ACC112 (cell line): ENCODE measurements at regions not wholly inside any gene's neighbourhood (a gene's known extent, or its start where the extent isn't known, plus 50 kb on each side); places are given as distances from the start of the nearest gene placed in this dataset.

Experiments
- H2AFZ ChIP-seq: fragments of 200-600 bp; sonication (generic); one replicate; pipeline ENCODE4 v1.6.0; 2017; ENCODE audit warnings: antibody characterized with exemption, low read length; ENCODE audit not compliant: unreplicated experiment
- H3K27ac ChIP-seq: fragments of 200-600 bp; sonication (generic); 2 replicates; pipeline ENCODE4 v1.5.1; 2014; ENCODE audit warnings: low read depth, mild to moderate bottlenecking, antibody characterized with exemption, low read length, moderate library complexity
- H3K27me3 ChIP-seq: fragments of 200-600 bp; sonication (generic); 2 replicates; pipeline ENCODE4 v1.6.1; 2014; ENCODE audit warnings: mild to moderate bottlenecking, antibody characterized with exemption, low read length, moderate library complexity, mixed read lengths; ENCODE audit not compliant: insufficient read depth
- H3K36me3 ChIP-seq: fragments of 200-600 bp; sonication (generic); 2 replicates; pipeline ENCODE4 v1.6.1; 2016; ENCODE audit warnings: mild to moderate bottlenecking, antibody characterized with exemption, low read length, moderate library complexity, mixed read lengths; ENCODE audit not compliant: insufficient read depth
- H3K4me1 ChIP-seq: fragments of 200-600 bp; sonication (generic); one replicate; pipeline ENCODE4 v1.6.1; 2016; ENCODE audit warnings: low read length, mixed read lengths; ENCODE audit not compliant: insufficient read depth, unreplicated experiment, control insufficient read depth
- H3K4me3 ChIP-seq: fragments of 200-600 bp; sonication (generic); 2 replicates; pipeline ENCODE4 v1.5.1; 2014; ENCODE audit warnings: mild to moderate bottlenecking, low read depth, low read length
- H3K79me2 ChIP-seq: fragments of 200-600 bp; sonication (generic); one replicate; pipeline ENCODE4 v1.6.0; 2016; ENCODE audit warnings: low read length; ENCODE audit not compliant: control insufficient read depth, unreplicated experiment, insufficient read depth

- H3K79me2 ChIP-seq, result no peaks in the 10 kb centered on the region
- H3K27me3 ChIP-seq, result no peaks in the 10 kb centered on the region
- no peak overlapping the region for H3K4me3 ChIP-seq
- H3K4me1 ChIP-seq, result peaks cover 3% of the 10 kb centered on the region
- no peak overlapping the region for H3K27ac ChIP-seq
- H3K36me3 ChIP-seq, result no peaks in the 10 kb centered on the region
- H2AFZ ChIP-seq, result no peak overlapping the region
Observed at GRCh38 chr13:97719736-97720135, 233.7 kb upstream of the IPO5 start.

- Histone ChIP-seq H3K27me3 (no peaks in the 10 kb centered on the region), H3K27ac (no peak overlapping the region), H2AFZ (no peak overlapping the region), H3K79me2 (no peaks in the 10 kb centered on the region), H3K4me3 (no peak overlapping the region), H3K36me3 (no peaks in the 10 kb centered on the region), H3K4me1 (peaks cover 4% of the 10 kb centered on the region)
Observed at GRCh38 chr13:97720896-97721295, 232.6 kb upstream of the IPO5 start.

GRCh38 chr13:97723655-97724054 lies 229.8 kb upstream of the IPO5 start:
- H3K4me3 ChIP-seq, result no peak overlapping the region
- H3K27ac ChIP-seq, result no peak overlapping the region
- H3K79me2 ChIP-seq, result no peaks in the 10 kb centered on the region
- no peaks in the 10 kb centered on the region for H3K27me3 ChIP-seq
- no peak overlapping the region for H2AFZ ChIP-seq
- H3K4me1 ChIP-seq, result peaks cover 9% of the 10 kb centered on the region
- H3K36me3 ChIP-seq, result no peaks in the 10 kb centered on the region

- Histone ChIP-seq H3K79me2 (no peaks in the 10 kb centered on the region), H3K27ac (no peak overlapping the region), H2AFZ (no peak overlapping the region), H3K27me3 (no peaks in the 10 kb centered on the region), H3K4me3 (no peak overlapping the region), H3K4me1 (peaks cover 9% of the 10 kb centered on the region), H3K36me3 (no peaks in the 10 kb centered on the region)
Observed at GRCh38 chr13:97724450-97724849, 229.0 kb upstream of the IPO5 start.

- peaks cover 9% of the 10 kb centered on the region for H3K4me1 ChIP-seq
- H3K36me3 ChIP-seq, result no peaks in the 10 kb centered on the region
- no peak overlapping the region for H3K4me3 ChIP-seq
- peak overlapping the region; percentile 29; the same call in 1 of the 2 replicates for H3K27ac ChIP-seq
- H3K79me2 ChIP-seq, result no peaks in the 10 kb centered on the region
- H3K27me3 ChIP-seq, result no peaks in the 10 kb centered on the region
- no peak overlapping the region for H2AFZ ChIP-seq
Observed at GRCh38 chr13:97726664-97727280, 226.7 kb upstream of the IPO5 start.

- Histone ChIP-seq H3K27ac (no peak overlapping the region), H3K4me1 (peaks cover 9% of the 10 kb centered on the region), H3K79me2 (no peaks in the 10 kb centered on the region), H3K36me3 (no peaks in the 10 kb centered on the region), H3K27me3 (no peaks in the 10 kb centered on the region), H3K4me3 (no peak overlapping the region), H2AFZ (no peak overlapping the region)
Observed at GRCh38 chr13:97727991-97728390, 225.5 kb upstream of the IPO5 start.

- no peaks in the 10 kb centered on the region; the same call in 1 of the 2 replicates for H3K27me3 ChIP-seq
- no peaks in the 10 kb centered on the region for H3K79me2 ChIP-seq
- no peak overlapping the region for H3K27ac ChIP-seq
- H2AFZ ChIP-seq, result no peak overlapping the region
- H3K4me1 ChIP-seq, result no peaks in the 10 kb centered on the region
- H3K4me3 ChIP-seq, result no peak overlapping the region
- H3K36me3 ChIP-seq, result no peaks in the 10 kb centered on the region
Observed at GRCh38 chr13:97736436-97736835, 217.0 kb upstream of the IPO5 start.

GRCh38 chr13:97742084-97742483 lies 211.4 kb upstream of the IPO5 start:
- Histone ChIP-seq H3K79me2 (no peaks in the 10 kb centered on the region), H3K4me1 (peaks cover 16% of the 10 kb centered on the region), H3K27ac (no peak overlapping the region), H3K36me3 (no peaks in the 10 kb centered on the region), H3K27me3 (no peaks in the 10 kb centered on the region; the same call in 1 of the 2 replicates), H3K4me3 (no peak overlapping the region), H2AFZ (no peak overlapping the region)

- H3K4me1 ChIP-seq, result peaks cover 16% of the 10 kb centered on the region
- no peaks in the 10 kb centered on the region for H3K79me2 ChIP-seq
- H3K27ac ChIP-seq, result peak overlapping the region; percentile 46
- H3K4me3 ChIP-seq, result no peak overlapping the region
- H2AFZ ChIP-seq, result no peak overlapping the region
- H3K27me3 ChIP-seq, result no peaks in the 10 kb centered on the region
- H3K36me3 ChIP-seq, result no peaks in the 10 kb centered on the region
Observed at GRCh38 chr13:97743938-97744337, 209.5 kb upstream of the IPO5 start.

GRCh38 chr13:97746649-97747048 lies 206.8 kb upstream of the IPO5 start:
- peaks cover 21% of the 10 kb centered on the region for H3K4me1 ChIP-seq
- no peak overlapping the region for H3K4me3 ChIP-seq
- H3K79me2 ChIP-seq, result no peaks in the 10 kb centered on the region
- no peak overlapping the region for H2AFZ ChIP-seq
- H3K27ac ChIP-seq, result no peak overlapping the region
- no peaks in the 10 kb centered on the region for H3K36me3 ChIP-seq
- no peaks in the 10 kb centered on the region for H3K27me3 ChIP-seq

GRCh38 chr13:97749174-97749573 lies 204.3 kb upstream of the IPO5 start:
- H3K27ac ChIP-seq, result no peak overlapping the region
- no peaks in the 10 kb centered on the region for H3K36me3 ChIP-seq
- H3K27me3 ChIP-seq, result no peaks in the 10 kb centered on the region
- H2AFZ ChIP-seq, result no peak overlapping the region
- no peaks in the 10 kb centered on the region for H3K79me2 ChIP-seq
- H3K4me1 ChIP-seq, result peaks cover 9% of the 10 kb centered on the region
- no peak overlapping the region for H3K4me3 ChIP-seq
